ENCODE measurements at regions not wholly inside any gene's neighbourhood (a gene's known extent, or its start where the extent isn't known, plus 50 kb on each side); places are given as distances from the start of the nearest gene placed in this dataset.

DNA sequence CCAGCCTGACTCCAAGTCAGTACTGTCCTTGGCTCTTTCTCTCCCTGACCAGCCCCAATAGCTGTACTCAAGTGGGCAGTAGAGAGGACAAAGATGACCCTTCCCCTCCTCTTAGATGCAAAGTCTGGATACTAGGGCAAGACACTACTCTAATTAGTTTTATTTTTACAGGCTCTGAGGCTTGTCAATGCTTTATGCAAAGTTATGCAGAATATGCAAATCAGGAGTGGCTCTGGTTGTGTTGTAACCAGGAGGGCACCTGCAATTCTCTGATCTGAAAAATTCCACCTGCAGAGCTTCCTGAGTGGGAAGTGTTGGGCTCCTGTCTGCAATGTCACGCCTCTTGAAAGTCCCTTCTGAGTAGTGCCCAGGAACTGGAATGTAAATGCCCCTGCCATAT lies 201.5 kb downstream of the RGS3 start:
- TF ChIP-seq, protein P1, sequence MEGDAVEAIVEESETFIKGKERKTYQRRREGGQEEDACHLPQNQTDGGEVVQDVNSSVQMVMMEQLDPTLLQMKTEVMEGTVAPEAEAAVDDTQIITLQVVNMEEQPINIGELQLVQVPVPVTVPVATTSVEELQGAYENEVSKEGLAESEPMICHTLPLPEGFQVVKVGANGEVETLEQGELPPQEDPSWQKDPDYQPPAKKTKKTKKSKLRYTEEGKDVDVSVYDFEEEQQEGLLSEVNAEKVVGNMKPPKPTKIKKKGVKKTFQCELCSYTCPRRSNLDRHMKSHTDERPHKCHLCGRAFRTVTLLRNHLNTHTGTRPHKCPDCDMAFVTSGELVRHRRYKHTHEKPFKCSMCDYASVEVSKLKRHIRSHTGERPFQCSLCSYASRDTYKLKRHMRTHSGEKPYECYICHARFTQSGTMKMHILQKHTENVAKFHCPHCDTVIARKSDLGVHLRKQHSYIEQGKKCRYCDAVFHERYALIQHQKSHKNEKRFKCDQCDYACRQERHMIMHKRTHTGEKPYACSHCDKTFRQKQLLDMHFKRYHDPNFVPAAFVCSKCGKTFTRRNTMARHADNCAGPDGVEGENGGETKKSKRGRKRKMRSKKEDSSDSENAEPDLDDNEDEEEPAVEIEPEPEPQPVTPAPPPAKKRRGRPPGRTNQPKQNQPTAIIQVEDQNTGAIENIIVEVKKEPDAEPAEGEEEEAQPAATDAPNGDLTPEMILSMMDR (IDR thresholded peaks at IDR 0.05): no peak
- no peak for DNase-seq (ENCODE audit: extremely low spot score, unreplicated experiment)
- Mint-ChIP-seq H3K27ac (ENCODE audit: unreplicated experiment) (no peak overlapping the region), H3K4me3 (ENCODE audit: unreplicated experiment) (no peak overlapping the region), H3K9me3 (ENCODE audit: unreplicated experiment) (peaks cover 3% of the 10 kb centered on the region), H3K36me3 (ENCODE audit: unreplicated experiment) (no peaks in the 10 kb centered on the region), H3K4me1 (ENCODE audit: unreplicated experiment) (peaks cover 7% of the 10 kb centered on the region), H3K27me3 (ENCODE audit: unreplicated experiment) (peaks cover 42% of the 10 kb centered on the region)

DNA sequence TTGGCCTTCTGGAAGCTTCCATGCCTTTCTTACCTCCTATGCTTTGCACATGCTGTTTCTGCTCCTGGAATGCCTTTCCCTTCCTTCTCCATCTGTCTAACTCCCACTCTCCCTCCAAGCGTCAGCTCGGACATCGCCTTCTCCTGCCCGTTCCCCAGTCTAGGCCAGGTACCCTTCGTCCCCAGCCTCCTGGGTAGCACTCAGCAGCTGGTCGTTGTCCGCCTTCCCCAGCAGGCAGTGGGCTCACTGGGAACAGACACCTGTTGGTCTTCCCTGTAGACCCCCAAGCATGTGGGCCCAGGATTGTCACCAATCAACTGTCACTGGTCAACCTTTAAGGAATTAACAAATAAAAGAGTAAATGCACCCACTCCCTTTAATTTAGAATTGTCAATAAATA lies 202.2 kb downstream of the RGS3 start:
- no peak for DNase-seq (ENCODE audit: extremely low spot score, unreplicated experiment)
- no peaks in the 10 kb centered on the region for H3K36me3 Mint-ChIP-seq (ENCODE audit: unreplicated experiment)
- H3K27ac Mint-ChIP-seq (ENCODE audit: unreplicated experiment): no peak overlapping the region
- H3K9me3 Mint-ChIP-seq (ENCODE audit: unreplicated experiment): peaks cover 6% of the 10 kb centered on the region
- H3K27me3 Mint-ChIP-seq (ENCODE audit: unreplicated experiment): peaks cover 35% of the 10 kb centered on the region
- peaks cover 7% of the 10 kb centered on the region for H3K4me1 Mint-ChIP-seq (ENCODE audit: unreplicated experiment)
- no peak overlapping the region for H3K4me3 Mint-ChIP-seq (ENCODE audit: unreplicated experiment)
- TF ChIP-seq, protein P1 (IDR thresholded peaks at IDR 0.05): no peak

DNA sequence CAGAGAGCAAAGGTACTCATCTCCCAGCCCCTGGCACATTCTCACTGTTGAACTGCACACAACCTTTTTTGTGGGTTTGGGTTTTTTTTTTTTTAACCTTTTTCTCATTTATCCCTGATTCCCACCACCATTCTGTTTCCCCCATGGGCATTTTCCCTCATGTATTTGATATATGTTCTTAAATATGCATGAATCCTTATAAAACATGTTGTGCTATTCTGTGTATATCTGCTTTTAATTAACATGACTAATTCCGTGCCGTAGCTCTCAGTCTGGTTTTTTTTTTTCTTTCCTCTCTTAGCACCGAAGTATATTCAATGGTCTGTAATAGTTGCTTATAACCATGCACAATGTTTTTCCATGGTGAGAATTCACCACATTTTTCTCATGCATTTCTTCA lies 204.5 kb downstream of the RGS3 start:
- peaks cover 6% of the 10 kb centered on the region for H3K9me3 Mint-ChIP-seq (ENCODE audit: unreplicated experiment)
- no peak overlapping the region for H3K27ac Mint-ChIP-seq (ENCODE audit: unreplicated experiment)
- no peak for DNase-seq (ENCODE audit: extremely low spot score, unreplicated experiment)
- H3K27me3 Mint-ChIP-seq (ENCODE audit: unreplicated experiment): peaks cover 20% of the 10 kb centered on the region
- TF ChIP-seq, protein P1 (IDR thresholded peaks at IDR 0.05): no peak
- H3K4me3 Mint-ChIP-seq (ENCODE audit: unreplicated experiment): no peak overlapping the region
- peaks cover 7% of the 10 kb centered on the region for H3K4me1 Mint-ChIP-seq (ENCODE audit: unreplicated experiment)
- no peaks in the 10 kb centered on the region for H3K36me3 Mint-ChIP-seq (ENCODE audit: unreplicated experiment)

DNA sequence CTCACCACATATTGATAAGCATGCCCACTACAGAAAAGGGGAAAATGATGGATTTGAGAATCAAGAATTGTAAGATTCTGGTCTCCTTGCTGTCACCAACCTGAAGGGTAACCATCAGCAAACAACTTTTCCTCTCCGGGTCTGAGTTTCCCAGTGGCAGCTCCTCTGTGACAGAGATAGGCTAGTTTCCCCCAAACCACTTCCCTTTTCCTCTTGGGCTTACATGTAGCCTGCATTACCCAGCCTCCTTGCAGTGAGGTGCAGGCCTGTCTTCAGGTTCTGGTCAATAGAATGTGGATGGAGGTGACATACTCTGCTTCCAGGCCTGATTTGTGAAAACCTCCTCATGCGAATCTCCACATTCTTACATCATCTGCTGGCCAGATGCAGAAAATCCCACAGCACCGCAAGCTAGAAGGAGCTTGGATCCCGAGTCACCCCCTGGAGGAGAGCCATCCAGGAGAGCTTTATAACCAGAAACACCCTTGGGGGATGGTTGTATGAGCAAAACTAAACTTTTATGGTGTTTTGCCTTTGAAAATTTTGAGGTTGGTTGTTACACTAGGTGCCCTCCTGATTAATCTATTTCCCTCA lies 206.1 kb downstream of the RGS3 start:
- no peak overlapping the region for H3K27ac Mint-ChIP-seq (ENCODE audit: unreplicated experiment)
- DNase-seq (ENCODE audit: extremely low spot score, unreplicated experiment): no peak
- H3K4me3 Mint-ChIP-seq (ENCODE audit: unreplicated experiment): no peak overlapping the region

DNA sequence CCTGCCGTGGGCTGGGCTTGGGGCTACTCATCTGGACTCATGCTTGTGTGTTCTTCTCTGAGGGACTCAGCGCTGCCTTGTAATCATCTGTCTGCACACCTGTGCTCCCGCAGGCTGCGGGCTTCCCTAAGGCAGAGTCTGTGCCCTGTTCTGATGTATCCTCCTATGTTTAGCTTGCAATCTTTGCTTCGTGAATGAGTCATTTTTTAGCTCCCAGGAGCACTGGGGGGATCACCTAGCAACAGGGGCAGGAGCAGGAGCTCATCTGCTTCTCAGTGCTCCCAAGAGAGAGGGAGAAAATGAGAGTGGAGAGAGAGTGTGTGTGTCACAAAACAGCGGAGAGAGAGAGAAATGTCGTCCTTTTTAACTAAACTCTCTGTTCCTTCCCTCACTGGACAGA lies 202.4 kb upstream of the ZNF618 start:
- Mint-ChIP-seq H3K4me3 (ENCODE audit: unreplicated experiment) (no peak overlapping the region), H3K9me3 (ENCODE audit: unreplicated experiment) (peaks cover 6% of the 10 kb centered on the region), H3K27ac (ENCODE audit: unreplicated experiment) (no peak overlapping the region), H3K27me3 (ENCODE audit: unreplicated experiment) (peaks cover 5% of the 10 kb centered on the region), H3K36me3 (ENCODE audit: unreplicated experiment) (no peaks in the 10 kb centered on the region), H3K4me1 (ENCODE audit: unreplicated experiment) (peaks cover 14% of the 10 kb centered on the region)
- DNase-seq (ENCODE audit: extremely low spot score, unreplicated experiment): no peak
- TF ChIP-seq, protein P1 (IDR thresholded peaks at IDR 0.05): no peak

More for the DNA sequence above, 206.1 kb downstream of the RGS3 start:
- TF ChIP-seq, protein P1 (IDR thresholded peaks at IDR 0.05): no peak
- Mint-ChIP-seq H3K27me3 (ENCODE audit: unreplicated experiment) (peaks cover 10% of the 10 kb centered on the region), H3K36me3 (ENCODE audit: unreplicated experiment) (no peaks in the 10 kb centered on the region), H3K4me1 (ENCODE audit: unreplicated experiment) (peaks cover 13% of the 10 kb centered on the region), H3K9me3 (ENCODE audit: unreplicated experiment) (peaks cover 6% of the 10 kb centered on the region)
